ENCODE measurements at regions not wholly inside any gene's neighbourhood (a gene's known extent, or its start where the extent isn't known, plus 50 kb on each side); places are given as distances from the start of the nearest gene placed in this dataset.

DNA sequence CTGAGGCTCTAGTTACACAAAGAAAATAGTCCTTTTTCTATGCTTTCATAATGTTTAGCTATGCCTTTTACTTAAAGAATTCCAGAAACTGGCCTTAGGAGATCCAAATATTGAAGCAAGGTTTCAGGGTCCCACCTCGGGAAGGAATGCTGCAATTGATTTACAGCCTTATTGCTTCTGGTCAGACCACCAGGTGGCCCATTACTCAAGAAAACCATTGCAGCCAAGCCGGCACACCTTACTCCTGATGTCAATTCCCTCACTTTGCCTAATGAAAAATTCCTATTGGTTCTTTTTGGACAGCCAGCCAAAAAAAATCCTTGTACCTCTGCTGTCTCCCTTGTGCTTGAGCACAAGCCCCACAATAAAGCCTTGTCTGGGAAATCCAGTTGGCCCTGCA, 173.9 kb downstream of the LMBRD1 start:
- TF ChIP-seq, protein P1, sequence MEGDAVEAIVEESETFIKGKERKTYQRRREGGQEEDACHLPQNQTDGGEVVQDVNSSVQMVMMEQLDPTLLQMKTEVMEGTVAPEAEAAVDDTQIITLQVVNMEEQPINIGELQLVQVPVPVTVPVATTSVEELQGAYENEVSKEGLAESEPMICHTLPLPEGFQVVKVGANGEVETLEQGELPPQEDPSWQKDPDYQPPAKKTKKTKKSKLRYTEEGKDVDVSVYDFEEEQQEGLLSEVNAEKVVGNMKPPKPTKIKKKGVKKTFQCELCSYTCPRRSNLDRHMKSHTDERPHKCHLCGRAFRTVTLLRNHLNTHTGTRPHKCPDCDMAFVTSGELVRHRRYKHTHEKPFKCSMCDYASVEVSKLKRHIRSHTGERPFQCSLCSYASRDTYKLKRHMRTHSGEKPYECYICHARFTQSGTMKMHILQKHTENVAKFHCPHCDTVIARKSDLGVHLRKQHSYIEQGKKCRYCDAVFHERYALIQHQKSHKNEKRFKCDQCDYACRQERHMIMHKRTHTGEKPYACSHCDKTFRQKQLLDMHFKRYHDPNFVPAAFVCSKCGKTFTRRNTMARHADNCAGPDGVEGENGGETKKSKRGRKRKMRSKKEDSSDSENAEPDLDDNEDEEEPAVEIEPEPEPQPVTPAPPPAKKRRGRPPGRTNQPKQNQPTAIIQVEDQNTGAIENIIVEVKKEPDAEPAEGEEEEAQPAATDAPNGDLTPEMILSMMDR (IDR thresholded peaks at IDR 0.05; ENCODE audit: poor library complexity), result no peak
- TF ChIP-seq EZH2 (IDR thresholded peaks at IDR 0.05; ENCODE audit: borderline replicate concordance), result no peak

Measured in hepatocyte (in vitro differentiated cells).